ENCODE measurements at regions not wholly inside any gene's neighbourhood (a gene's known extent, or its start where the extent isn't known, plus 50 kb on each side); places are given as distances from the start of the nearest gene placed in this dataset.

- no peak for DNase-seq
Measured at GRCh38 chr4:152109531-152110509, 349.0 kb upstream of the GATB start.

- DNase-seq = no peak
Measured at GRCh38 chr4:152107736-152108500, 347.1 kb upstream of the GATB start.

- no peak for DNase-seq
Measured at GRCh38 chr4:152106781-152107321, 346.0 kb upstream of the GATB start.

GRCh38 chr4:152106113-152106763 lies 345.4 kb upstream of the GATB start:
- DNase-seq = no peak

GRCh38 chr4:152104901-152105357 lies 344.1 kb upstream of the GATB start:
- DNase-seq = no peak

- DNase-seq = no peak
Measured at GRCh38 chr4:152104356-152104755, 343.5 kb upstream of the GATB start.

GRCh38 chr4:152103181-152103901 lies 342.5 kb upstream of the GATB start:
- DNase-seq = no peak

- DNase-seq = no peak
Measured at GRCh38 chr4:152102436-152103000, 341.7 kb upstream of the GATB start.

- no peak for DNase-seq
Measured at GRCh38 chr4:152101556-152102435, 341.0 kb upstream of the GATB start.

- DNase-seq = no peak
Measured at GRCh38 chr4:152100379-152101201, 339.8 kb upstream of the GATB start.

- DNase-seq = no peak
Measured at GRCh38 chr4:152099981-152100378, 339.2 kb upstream of the GATB start.

GRCh38 chr4:152099555-152099954 lies 338.7 kb upstream of the GATB start:
- peak; percentile 4 for DNase-seq

- no peak for DNase-seq
Measured at GRCh38 chr4:152099061-152099425, 338.2 kb upstream of the GATB start.

GRCh38 chr4:152098365-152099060 lies 337.7 kb upstream of the GATB start:
- DNase-seq = no peak

- no peak for DNase-seq
Measured at GRCh38 chr4:152097371-152097770, 336.6 kb upstream of the GATB start.

- no peak for DNase-seq
Measured at GRCh38 chr4:152095701-152096070, 334.9 kb upstream of the GATB start.

GRCh38 chr4:152094970-152095700 lies 334.3 kb upstream of the GATB start:
- DNase-seq = peak; percentile 82

GRCh38 chr4:152091405-152091804 lies 330.6 kb upstream of the GATB start:
- no peak for DNase-seq

- no peak for DNase-seq
Measured at GRCh38 chr4:152090543-152090942, 329.7 kb upstream of the GATB start.

Measured in NCI-H146 (cell line).